IMR-90 (cell line): ENCODE measurements at regions not wholly inside any gene's neighbourhood (a gene's known extent, or its start where the extent isn't known, plus 50 kb on each side); places are given as distances from the start of the nearest gene placed in this dataset.

Experiments
- ATAC-seq: fragments of 200-7000 bp; cut with Tn5 transposase; 2 replicates; pipeline ENCODE4 v1.9.1; 2020; ENCODE audit warnings: low read depth, mild to moderate bottlenecking, moderate library complexity
- BruUV-seq: library from RNA; stranded (reverse); fragments of 400-500 nt; replicated peaks from 2 replicates; lab custom pipeline; 2021; lab: Mats Ljungman, UMichigan
- CTCF ChIA-PET: fragments of 300-600 bp; formaldehyde crosslinking; extraction: SDS; loops from one replicate; lab custom pipeline; 2021; ENCODE audit warnings: antibody characterized with exemption; lab: Yijun Ruan, JAX
- POLR2A ChIA-PET: fragments of 300-600 bp; sonication (Branson Sonifier 250); formaldehyde crosslinking; loops from one replicate; lab custom pipeline; 2022; ENCODE audit warnings: antibody characterized with exemption; ENCODE audit not compliant: unreplicated experiment; lab: Charles Lee
- DNase-seq: peaks from one replicate; pipeline ENCODE4 v3.0.0; 2013
- H2AFZ ChIP-seq: replicated peaks from 2 replicates; pipeline ENCODE3; 2013; ENCODE audit warnings: low read length, mild to moderate bottlenecking; ENCODE audit not compliant: poor library complexity
- H2AK5ac ChIP-seq: 2 replicates; pipeline ENCODE4 v1.6.1; 2013; ENCODE audit warnings: low read depth, low read length, inconsistent platforms
- H2AK9ac ChIP-seq: replicated peaks from 2 replicates; pipeline ENCODE3; 2013; ENCODE audit warnings: mild to moderate bottlenecking, low read depth, low read length, moderate library complexity; ENCODE audit not compliant: poor library complexity
- H2BK120ac ChIP-seq: 2 replicates; pipeline ENCODE4 v1.6.1; 2013; ENCODE audit warnings: low read depth, low read length, inconsistent platforms
- H2BK15ac ChIP-seq: 3 replicates; pipeline ENCODE4 v1.6.1; 2013; ENCODE audit warnings: low read depth, low read length, inconsistent platforms
- H2BK20ac ChIP-seq: 2 replicates; pipeline ENCODE4 v1.6.1; 2013; ENCODE audit warnings: low read depth, mild to moderate bottlenecking, inconsistent platforms, low read length, moderate library complexity
- H2BK5ac ChIP-seq: 2 replicates; pipeline ENCODE4 v1.6.1; 2013; ENCODE audit warnings: mild to moderate bottlenecking, low read depth, low read length, inconsistent platforms; ENCODE audit not compliant: poor library complexity, severe bottlenecking
- H3K14ac ChIP-seq: replicated peaks from 2 replicates; pipeline ENCODE4 v1.6.1; 2013; ENCODE audit warnings: low read depth, low read length, inconsistent platforms
- H3K18ac ChIP-seq: 2 replicates; pipeline ENCODE4 v1.6.1; 2013; ENCODE audit warnings: low read depth, low read length, control low read depth
- H3K23ac ChIP-seq: 2 replicates; pipeline ENCODE4 v1.6.1; 2013; ENCODE audit warnings: low read depth, low read length, inconsistent platforms
- H3K27ac ChIP-seq: 2 replicates; pipeline ENCODE4 v1.5.1; 2013; ENCODE audit warnings: mild to moderate bottlenecking, control low read depth, low read length; ENCODE audit not compliant: insufficient read depth
- H3K27me3 ChIP-seq: 2 replicates; pipeline ENCODE4 v1.6.1; 2013; ENCODE audit warnings: low read length; ENCODE audit not compliant: control insufficient read depth, insufficient read depth
- H3K36me3 ChIP-seq: 2 replicates; pipeline ENCODE4 v1.6.1; 2013; ENCODE audit warnings: low read length, mixed read lengths; ENCODE audit not compliant: control insufficient read depth, insufficient read depth
- H3K4ac ChIP-seq: 2 replicates; pipeline ENCODE4 v1.6.1; 2013; ENCODE audit warnings: low read depth, low read length, inconsistent platforms
- H3K4me1 ChIP-seq: 2 replicates; pipeline ENCODE4 v1.6.1; 2013; ENCODE audit warnings: low read length, mixed read lengths; ENCODE audit not compliant: control insufficient read depth, insufficient read depth
- H3K4me2 ChIP-seq: 2 replicates; pipeline ENCODE4 v1.6.1; 2013; ENCODE audit warnings: low read depth, mild to moderate bottlenecking, control low read depth, low read length, moderate library complexity
- H3K4me3 ChIP-seq: 2 replicates; pipeline ENCODE4 v1.5.1; 2013; ENCODE audit warnings: low read depth, mild to moderate bottlenecking, control low read depth, low read length, moderate library complexity; ENCODE audit not compliant: insufficient read depth
- H3K56ac ChIP-seq: 2 replicates; pipeline ENCODE4 v1.6.1; 2013; ENCODE audit warnings: low read length, inconsistent platforms; ENCODE audit not compliant: insufficient read depth; ENCODE audit errors: extremely low read depth
- H3K79me1 ChIP-seq, 2 experiments: 2 replicates each; pipeline ENCODE4 v1.6.1; 2013; ENCODE audit warnings: low read length in 2 of 2, inconsistent platforms in 1 of 2, low read depth in 1 of 2
- H3K9ac ChIP-seq: 2 replicates; pipeline ENCODE4 v1.6.1; 2013; ENCODE audit warnings: low read depth, low read length, control low read depth
- H3K9me1 ChIP-seq: 2 replicates; pipeline ENCODE4 v1.6.1; 2013; ENCODE audit warnings: low read length, inconsistent platforms; ENCODE audit not compliant: insufficient read depth
- H3K9me3 ChIP-seq: 2 replicates; pipeline ENCODE4 v1.6.1; 2013; ENCODE audit warnings: low read length; ENCODE audit not compliant: control insufficient read depth, insufficient read depth
- H4K20me1 ChIP-seq: 2 replicates; pipeline ENCODE4 v1.6.1; 2013; ENCODE audit warnings: low read length, inconsistent platforms; ENCODE audit not compliant: insufficient read depth
- H4K5ac ChIP-seq: 2 replicates; pipeline ENCODE4 v1.6.1; 2013; ENCODE audit warnings: mild to moderate bottlenecking, low read depth, low read length, control low read depth
- H4K8ac ChIP-seq, 2 experiments: 2 replicates each; pipeline ENCODE4 v1.6.1; 2013; ENCODE audit warnings: low read depth in 2 of 2, low read length in 2 of 2, control low read depth in 1 of 2, inconsistent platforms in 1 of 2
- H4K91ac ChIP-seq: 2 replicates; pipeline ENCODE4 v1.6.1; 2013; ENCODE audit warnings: low read depth, low read length, inconsistent platforms; ENCODE audit not compliant: insufficient read depth
- CEBPB ChIP-seq: IDR thresholded peaks from 2 replicates; pipeline ENCODE4 v1.6.1; 2012; ENCODE audit warnings: low read depth, low read length, improper control_type of control experiment
- NFE2L2 ChIP-seq: fragments of 150-350 bp; IDR thresholded peaks from 2 replicates; pipeline ENCODE4 v1.6.1; 2016; ENCODE audit warnings: low read depth, mild to moderate bottlenecking, low read length
- RAD21 ChIP-seq: IDR thresholded peaks from 2 replicates; pipeline ENCODE4 v1.6.1; 2012; ENCODE audit warnings: low read length, improper control_type of control experiment
- RFX5 ChIP-seq: IDR thresholded peaks from 2 replicates; pipeline ENCODE4 v1.8.0; 2012; ENCODE audit warnings: low read depth, mild to moderate bottlenecking, low read length, moderate library complexity
- WGBS, 2 experiments: methylation state at CpG; one replicate each; pipeline versions ENCODE4 v1.1.5 to v1.1.7; 2013; ENCODE audit warnings: missing lambda C conversion rate in 2 of 2; ENCODE audit not compliant: insufficient read length in 1 of 2; ENCODE audit errors: extremely low coverage in 2 of 2; 5-methylcytosine and 5-hydroxymethylcytosine counted together
- dilution Hi-C: fragments of 300-500 bp; cut with HindIII; formaldehyde crosslinking; loops from one replicate; pipeline ENCODE4 v1.14.3; 2018; ENCODE audit warnings: low sequenced_read_pairs; ENCODE audit not compliant: unreplicated experiment
- in situ Hi-C: fragments of 300-500 bp; cut with MboI; formaldehyde crosslinking; loops from 3 replicates; pipeline ENCODE4 v1.14.3; 2019; ENCODE audit warnings: low sequenced_read_pairs, inconsistent platforms, mixed read lengths
- intact Hi-C: fragments of 100-400 bp; cut with micrococcal nuclease; formaldehyde crosslinking; loops from 2 replicates; pipeline ENCODE4 v1.10.0; 2022
- TF ChIP-seq, protein P1 (sequence below): conservative IDR thresholded peaks from 2 replicates; pipeline ENCODE4 v1.5.1; 2012; ENCODE audit warnings: mild to moderate bottlenecking, low read depth, low read length, improper control_type of control experiment
- TF ChIP-seq, protein P2 (sequence below): fragments of 150-350 bp; IDR thresholded peaks from 2 replicates; pipeline ENCODE4 v1.6.1; 2016; ENCODE audit warnings: low read depth, mild to moderate bottlenecking, low read length, moderate library complexity, borderline replicate concordance

DNA sequence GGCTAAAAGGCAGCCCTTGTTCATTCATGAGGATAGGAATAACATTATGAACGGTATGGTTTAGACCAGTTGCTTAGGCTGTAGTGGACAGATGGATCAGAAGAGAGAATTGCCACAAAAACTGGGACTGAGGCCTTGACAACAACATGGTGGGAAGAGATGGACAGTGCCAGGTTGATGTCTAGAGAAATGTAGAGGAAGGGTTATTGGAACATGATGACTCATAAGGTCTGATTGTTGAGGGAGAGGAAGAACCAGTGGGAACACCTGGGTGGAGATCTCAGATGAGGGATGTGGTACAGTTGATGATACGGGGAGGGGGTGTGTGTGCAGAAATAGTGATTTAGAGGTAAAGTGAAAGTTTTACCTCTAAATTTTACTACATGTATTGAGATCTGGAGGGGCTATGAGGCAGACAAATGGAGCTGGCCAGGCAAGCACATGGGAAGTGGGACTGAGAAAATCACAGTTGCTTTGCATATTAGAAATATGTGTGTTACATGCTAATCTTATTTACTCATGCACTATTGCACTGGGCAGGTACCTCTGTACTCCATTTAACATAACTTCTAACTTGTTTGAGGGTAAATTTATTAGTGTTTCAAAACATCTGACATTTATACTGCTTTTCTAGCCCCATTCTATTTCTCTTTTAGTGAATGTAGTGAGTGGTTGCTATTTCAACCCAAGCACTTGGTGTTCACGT lies 65.6 kb downstream of the PLCE1 start:
- no peak overlapping the region for H3K18ac ChIP-seq
- ATAC-seq (no peak), DNase-seq (no peak)
- intact Hi-C loops (no loop called here), dilution Hi-C loops (no loop called here), in situ Hi-C loops (loop anchor here (25.0 kb wide), 1 partner anchor 378 kb away; no protein-coding TSS in a partner anchor)
- POLR2A ChIA-PET, result no interaction called here
- no peak overlapping the region for H2BK120ac ChIP-seq
- no peak overlapping the region for H2AK5ac ChIP-seq
- no peak overlapping the region for H3K9ac ChIP-seq
- CTCF ChIA-PET, result no interaction called here
- H3K4me2 ChIP-seq, result no peak overlapping the region
- no peaks in the 10 kb centered on the region for H3K36me3 ChIP-seq
- 33% methylated on average over 1 of the region's 3 CpGs; no CpG with 5 or more reads in 1 of the 2 experiments for WGBS, 2 experiments
- no peak overlapping the region for H2AFZ ChIP-seq
- no peaks in the 10 kb centered on the region for H4K20me1 ChIP-seq
- H3K4me3 ChIP-seq, result no peak overlapping the region
- H3K4ac ChIP-seq, result no peak overlapping the region
- H3K9me3 ChIP-seq, result no peaks in the 10 kb centered on the region
- H4K91ac ChIP-seq, result no peak overlapping the region
- no peak overlapping the region for H3K56ac ChIP-seq
- TF ChIP-seq, protein P1, sequence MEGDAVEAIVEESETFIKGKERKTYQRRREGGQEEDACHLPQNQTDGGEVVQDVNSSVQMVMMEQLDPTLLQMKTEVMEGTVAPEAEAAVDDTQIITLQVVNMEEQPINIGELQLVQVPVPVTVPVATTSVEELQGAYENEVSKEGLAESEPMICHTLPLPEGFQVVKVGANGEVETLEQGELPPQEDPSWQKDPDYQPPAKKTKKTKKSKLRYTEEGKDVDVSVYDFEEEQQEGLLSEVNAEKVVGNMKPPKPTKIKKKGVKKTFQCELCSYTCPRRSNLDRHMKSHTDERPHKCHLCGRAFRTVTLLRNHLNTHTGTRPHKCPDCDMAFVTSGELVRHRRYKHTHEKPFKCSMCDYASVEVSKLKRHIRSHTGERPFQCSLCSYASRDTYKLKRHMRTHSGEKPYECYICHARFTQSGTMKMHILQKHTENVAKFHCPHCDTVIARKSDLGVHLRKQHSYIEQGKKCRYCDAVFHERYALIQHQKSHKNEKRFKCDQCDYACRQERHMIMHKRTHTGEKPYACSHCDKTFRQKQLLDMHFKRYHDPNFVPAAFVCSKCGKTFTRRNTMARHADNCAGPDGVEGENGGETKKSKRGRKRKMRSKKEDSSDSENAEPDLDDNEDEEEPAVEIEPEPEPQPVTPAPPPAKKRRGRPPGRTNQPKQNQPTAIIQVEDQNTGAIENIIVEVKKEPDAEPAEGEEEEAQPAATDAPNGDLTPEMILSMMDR, result no peak
- no peak for TF ChIP-seq RAD21
- no peak for TF ChIP-seq NFE2L2
- no peak for TF ChIP-seq RFX5
- TF ChIP-seq, protein P2, sequence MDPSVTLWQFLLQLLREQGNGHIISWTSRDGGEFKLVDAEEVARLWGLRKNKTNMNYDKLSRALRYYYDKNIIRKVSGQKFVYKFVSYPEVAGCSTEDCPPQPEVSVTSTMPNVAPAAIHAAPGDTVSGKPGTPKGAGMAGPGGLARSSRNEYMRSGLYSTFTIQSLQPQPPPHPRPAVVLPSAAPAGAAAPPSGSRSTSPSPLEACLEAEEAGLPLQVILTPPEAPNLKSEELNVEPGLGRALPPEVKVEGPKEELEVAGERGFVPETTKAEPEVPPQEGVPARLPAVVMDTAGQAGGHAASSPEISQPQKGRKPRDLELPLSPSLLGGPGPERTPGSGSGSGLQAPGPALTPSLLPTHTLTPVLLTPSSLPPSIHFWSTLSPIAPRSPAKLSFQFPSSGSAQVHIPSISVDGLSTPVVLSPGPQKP, result no peak
- TF ChIP-seq CEBPB, result no peak
- no TSS peak for BruUV-seq
- no peak overlapping the region for H4K5ac ChIP-seq
- H3K4me1 ChIP-seq, result no peaks in the 10 kb centered on the region
- no peak overlapping the region for H3K27ac ChIP-seq
- H3K14ac ChIP-seq, result no peak overlapping the region
- H2BK15ac ChIP-seq, result no peak overlapping the region
- H3K9me1 ChIP-seq, result no peaks in the 10 kb centered on the region
- no peaks in the 10 kb centered on the region for H3K79me1 ChIP-seq
- no peak overlapping the region for H2BK5ac ChIP-seq
- H3K27me3 ChIP-seq, result no peaks in the 10 kb centered on the region; the same call in 1 of the 2 replicates
- no peak overlapping the region for H2AK9ac ChIP-seq
- no peak overlapping the region for H2BK20ac ChIP-seq
- no peak overlapping the region for H3K23ac ChIP-seq
- H4K8ac ChIP-seq, result no peak overlapping the region
